ENCODE measurements at regions not wholly inside any gene's neighbourhood (a gene's known extent, or its start where the extent isn't known, plus 50 kb on each side); places are given as distances from the start of the nearest gene placed in this dataset.

DNA sequence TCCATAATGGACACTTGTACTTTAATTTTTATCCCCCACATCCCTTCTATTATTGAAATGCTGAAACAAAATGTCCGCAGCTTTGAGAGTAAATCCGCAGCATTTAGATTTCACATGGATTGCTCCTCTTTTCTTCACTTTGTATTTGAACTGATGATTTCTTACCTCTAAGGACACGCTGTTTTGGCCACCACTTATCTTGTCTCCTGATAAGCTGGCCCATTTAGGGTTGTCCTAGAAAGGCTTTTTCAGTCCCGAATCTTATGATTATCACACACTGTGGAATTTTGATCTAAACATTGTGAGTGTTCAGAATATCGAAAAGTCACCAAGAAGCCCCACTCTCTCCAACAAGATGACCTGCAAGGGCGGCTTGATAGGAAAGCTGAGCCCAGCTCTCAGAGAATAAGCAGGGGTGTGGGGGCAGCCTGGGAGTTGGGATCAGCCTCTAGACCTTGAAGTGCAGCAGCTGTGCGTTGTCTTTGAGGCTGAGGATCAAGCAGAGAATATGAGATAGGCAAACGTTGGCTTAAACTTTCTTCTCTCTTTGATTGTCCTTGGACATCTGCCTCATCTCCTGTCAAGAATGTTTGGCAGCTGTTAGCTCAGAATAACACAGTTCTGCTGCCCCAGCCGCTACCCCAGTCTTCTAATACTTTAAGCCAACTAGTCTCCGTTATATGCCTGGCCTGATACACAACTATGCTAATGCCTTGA, 399.7 kb upstream of the NR2F2 start:
- TF ChIP-seq, protein P1, sequence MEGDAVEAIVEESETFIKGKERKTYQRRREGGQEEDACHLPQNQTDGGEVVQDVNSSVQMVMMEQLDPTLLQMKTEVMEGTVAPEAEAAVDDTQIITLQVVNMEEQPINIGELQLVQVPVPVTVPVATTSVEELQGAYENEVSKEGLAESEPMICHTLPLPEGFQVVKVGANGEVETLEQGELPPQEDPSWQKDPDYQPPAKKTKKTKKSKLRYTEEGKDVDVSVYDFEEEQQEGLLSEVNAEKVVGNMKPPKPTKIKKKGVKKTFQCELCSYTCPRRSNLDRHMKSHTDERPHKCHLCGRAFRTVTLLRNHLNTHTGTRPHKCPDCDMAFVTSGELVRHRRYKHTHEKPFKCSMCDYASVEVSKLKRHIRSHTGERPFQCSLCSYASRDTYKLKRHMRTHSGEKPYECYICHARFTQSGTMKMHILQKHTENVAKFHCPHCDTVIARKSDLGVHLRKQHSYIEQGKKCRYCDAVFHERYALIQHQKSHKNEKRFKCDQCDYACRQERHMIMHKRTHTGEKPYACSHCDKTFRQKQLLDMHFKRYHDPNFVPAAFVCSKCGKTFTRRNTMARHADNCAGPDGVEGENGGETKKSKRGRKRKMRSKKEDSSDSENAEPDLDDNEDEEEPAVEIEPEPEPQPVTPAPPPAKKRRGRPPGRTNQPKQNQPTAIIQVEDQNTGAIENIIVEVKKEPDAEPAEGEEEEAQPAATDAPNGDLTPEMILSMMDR (conservative IDR thresholded peaks at IDR 0.05; ENCODE audit: low read length), result no peak
- TF ChIP-seq EZH2phosphoT487 (IDR thresholded peaks at IDR 0.05; ENCODE audit: borderline replicate concordance), result no peak
